ENCODE measurements at regions not wholly inside any gene's neighbourhood (a gene's known extent, or its start where the extent isn't known, plus 50 kb on each side); places are given as distances from the start of the nearest gene placed in this dataset.

DNA sequence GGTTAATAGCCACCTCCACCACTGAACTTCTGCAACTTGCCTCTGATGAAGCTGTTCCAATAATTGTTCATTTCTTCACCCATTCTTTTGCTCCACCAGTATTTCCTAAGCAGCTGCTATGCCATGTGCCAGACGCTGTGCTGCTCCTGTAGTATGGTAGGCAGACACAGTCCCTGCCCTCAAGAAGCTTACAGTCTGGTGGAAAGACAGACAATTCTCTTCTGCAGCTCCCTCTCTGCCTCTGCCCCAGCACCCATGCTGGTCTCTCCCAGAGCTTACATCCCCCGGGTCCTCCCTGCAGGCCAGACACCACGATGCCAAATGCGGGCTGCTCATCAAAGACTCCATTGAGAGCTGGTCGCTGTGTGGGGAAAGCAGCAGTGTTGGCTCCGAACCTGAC, 111.6 kb upstream of the ESRRB start:
- DNase-seq, result no peak
- Histone ChIP-seq H3K27me3 (no peaks in the 10 kb centered on the region), H3K9me3 (no peaks in the 10 kb centered on the region), H3K4me3 (no peak overlapping the region), H3K36me3 (no peaks in the 10 kb centered on the region)

DNA sequence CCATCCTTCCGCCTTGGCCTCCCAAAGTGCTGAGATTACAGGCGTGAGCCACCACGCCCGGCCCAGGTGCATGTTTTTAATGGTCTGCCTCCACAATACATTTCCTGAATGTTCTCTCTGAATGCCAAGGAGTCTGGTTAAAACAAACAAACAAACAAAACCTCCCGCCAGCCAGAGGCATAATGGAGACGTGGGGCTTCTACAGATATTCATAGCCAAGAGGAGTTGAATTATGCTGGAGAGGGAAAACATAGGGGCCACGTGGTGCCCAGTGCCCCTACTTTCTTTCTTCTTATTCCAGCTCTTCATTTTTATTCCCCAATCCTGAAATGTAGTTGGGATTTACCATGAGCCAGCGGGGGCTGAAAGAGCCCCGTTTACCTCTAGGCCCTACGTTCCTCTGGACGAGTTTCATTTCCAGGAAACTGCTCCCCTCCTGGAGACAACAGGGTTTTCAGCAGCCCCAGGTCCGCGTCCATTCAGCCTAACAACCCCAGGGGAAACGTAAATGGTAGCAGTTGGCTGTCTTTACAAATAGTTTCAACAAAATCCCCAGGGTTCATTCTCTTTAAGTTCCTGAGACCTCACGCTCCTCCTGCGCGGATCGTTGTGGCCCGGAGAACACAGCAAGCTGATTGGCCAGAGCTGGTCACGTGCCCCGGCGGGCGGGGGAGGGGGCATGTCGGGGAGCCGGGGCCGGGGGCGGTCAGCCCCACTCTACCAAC, 108.5 kb upstream of the ESRRB start:
- Histone ChIP-seq H3K4me3 (peak overlapping the region; percentile 22; the same call in 1 of the 2 replicates), H3K9me3 (no peaks in the 10 kb centered on the region), H3K36me3 (no peaks in the 10 kb centered on the region), H3K27me3 (no peaks in the 10 kb centered on the region)
- DNase-seq, result peak; percentile 6

DNA sequence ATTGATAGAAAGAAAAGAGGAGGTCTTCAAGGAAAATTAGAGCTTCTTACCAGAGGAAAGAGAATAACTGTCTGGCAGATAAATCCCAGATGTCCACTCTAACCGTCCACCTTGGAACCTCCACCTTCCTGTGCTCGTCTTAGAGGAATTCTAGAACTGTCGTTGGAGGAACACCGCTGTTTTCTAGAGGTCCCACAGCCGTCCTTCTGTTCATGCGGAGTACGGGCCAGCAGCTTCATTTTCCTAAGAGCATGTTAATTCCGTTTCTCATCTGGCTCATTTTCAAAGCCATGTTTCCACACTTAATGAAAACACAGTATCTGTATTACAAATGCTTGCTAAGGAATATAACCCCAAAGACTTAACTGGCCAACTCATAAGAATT, 107.9 kb upstream of the ESRRB start:
- Histone ChIP-seq H3K27me3 (no peaks in the 10 kb centered on the region), H3K9me3 (no peaks in the 10 kb centered on the region), H3K4me3 (peak overlapping the region; percentile 22; the same call in 1 of the 2 replicates), H3K36me3 (no peaks in the 10 kb centered on the region)
- no peak for DNase-seq

DNA sequence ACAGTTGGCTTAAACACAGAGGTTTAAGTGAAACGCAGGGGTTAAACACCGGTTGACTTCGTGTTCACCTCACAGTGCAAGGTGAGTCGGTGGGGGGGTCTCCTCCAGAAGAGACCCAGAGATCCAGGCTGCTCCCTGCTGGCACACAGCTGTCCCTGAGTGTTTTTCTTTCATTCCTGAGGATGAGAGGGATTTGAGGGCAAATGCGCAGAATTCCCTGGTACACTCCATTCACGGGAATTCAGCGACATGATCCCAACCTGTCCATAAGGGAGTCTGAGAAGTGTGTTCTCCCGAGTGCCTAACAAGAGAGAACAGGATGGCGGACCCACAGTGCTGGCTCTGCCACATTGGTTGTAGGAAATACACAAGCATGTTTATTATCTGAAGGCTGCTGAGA, 107.2 kb upstream of the ESRRB start:
- no peaks in the 10 kb centered on the region for H3K9me3 ChIP-seq
- no peaks in the 10 kb centered on the region for H3K27me3 ChIP-seq
- H3K4me3 ChIP-seq, result no peak overlapping the region
- no peak for DNase-seq
- no peaks in the 10 kb centered on the region for H3K36me3 ChIP-seq

DNA sequence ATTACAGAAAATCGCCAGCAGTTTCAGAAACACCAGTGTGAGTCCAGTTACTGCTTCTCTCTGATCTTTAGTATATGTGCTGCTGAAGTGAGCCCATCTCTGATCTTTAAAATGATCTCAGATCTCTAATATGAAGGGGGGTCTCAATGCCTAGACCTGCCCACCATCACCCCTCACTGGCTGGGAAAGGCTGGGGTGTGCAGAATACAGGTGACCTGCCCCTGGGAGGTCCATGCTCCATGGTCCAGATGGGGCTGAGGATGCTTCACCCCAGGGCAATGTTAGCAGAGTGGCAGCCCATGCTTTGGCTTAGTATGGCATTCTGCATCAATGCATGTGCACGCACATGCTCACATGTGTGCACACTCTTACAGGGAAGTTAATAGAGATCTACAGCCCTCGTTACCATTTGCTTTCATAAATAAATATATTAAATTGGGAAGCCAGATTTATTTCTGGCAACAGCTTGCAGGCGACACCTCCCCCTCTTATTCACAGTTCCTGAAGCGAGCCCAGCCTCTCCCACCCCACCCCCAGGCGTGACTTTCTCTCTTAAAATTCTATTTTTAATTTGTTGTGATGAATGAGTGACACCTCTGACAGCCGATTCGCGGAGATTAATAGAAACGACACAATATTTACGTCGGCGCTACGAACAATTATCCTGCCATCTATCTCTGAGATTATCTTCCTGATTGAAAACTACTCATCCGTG, 104.7 kb upstream of the ESRRB start:
- H3K4me3 ChIP-seq, result no peak overlapping the region
- no peaks in the 10 kb centered on the region for H3K9me3 ChIP-seq
- H3K27me3 ChIP-seq, result no peaks in the 10 kb centered on the region
- DNase-seq, result no peak
- H3K36me3 ChIP-seq, result no peaks in the 10 kb centered on the region

DNA sequence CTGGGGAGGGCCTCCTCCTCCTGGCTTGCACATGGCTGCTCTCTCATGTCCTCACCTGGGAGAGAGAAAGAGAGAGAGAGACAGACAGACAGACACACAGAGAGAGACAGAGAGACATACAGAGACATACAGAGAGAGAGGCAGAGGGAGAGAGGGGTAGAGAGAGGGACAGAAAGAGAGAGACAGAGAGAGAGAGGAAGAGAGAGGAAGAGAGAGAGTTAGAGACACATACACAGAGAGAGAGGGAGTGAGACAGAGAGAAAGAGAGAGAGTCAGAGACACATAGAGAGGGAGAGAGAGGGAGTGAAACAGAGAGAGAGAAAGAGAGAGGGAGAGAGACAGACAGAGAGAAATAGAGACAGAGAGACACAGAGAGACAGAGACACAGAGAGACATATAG, 103.6 kb upstream of the ESRRB start:
- H3K9me3 ChIP-seq, result no peaks in the 10 kb centered on the region
- no peaks in the 10 kb centered on the region for H3K27me3 ChIP-seq
- no peak for DNase-seq

DNA sequence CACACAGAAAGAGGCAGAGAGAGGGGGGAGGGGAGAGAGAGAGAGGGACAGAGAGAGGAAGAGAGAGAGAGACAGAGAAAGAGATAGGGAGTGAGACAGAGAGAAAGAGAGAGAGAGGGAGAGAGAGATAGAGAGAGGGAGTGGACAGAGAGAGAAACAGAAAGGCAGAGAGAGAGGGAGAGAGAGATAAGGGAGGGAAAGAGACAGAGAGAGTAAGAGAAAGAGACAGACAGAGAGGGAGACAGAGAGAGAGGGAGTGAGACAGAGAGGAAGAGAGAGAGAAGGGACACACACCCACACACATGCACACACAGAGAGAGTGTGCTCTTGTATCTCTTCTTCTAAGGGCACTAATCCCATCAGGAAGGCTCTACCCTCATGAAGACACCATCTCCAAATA, 103.2 kb upstream of the ESRRB start:
- Histone ChIP-seq H3K27me3 (no peaks in the 10 kb centered on the region), H3K36me3 (no peaks in the 10 kb centered on the region)
- DNase-seq, result no peak

More for the DNA sequence above, 103.6 kb upstream of the ESRRB start:
- H3K36me3 ChIP-seq, result no peaks in the 10 kb centered on the region
- no peak overlapping the region for H3K4me3 ChIP-seq

DNA sequence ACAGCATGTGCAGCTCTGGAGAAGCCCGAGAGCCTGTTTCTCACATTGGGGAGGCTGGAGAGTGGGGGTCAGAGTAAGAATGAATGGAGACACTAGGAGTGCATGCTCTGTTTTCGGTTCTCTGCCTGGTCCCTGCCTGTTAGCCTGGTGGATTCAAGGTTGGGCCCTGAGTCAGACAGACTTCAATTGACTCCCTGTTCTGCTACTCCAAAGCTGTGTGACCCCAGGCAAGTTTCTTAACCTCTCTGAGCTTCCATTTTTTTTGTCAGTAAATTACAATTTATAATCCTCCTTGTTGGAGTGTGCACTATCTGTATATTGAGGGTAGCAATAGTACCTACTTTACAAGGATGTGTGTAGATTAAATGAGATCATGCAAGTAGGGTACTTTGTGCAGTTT, 102.6 kb upstream of the ESRRB start:
- H3K36me3 ChIP-seq, result no peaks in the 10 kb centered on the region
- H3K4me3 ChIP-seq, result no peak overlapping the region
- H3K9me3 ChIP-seq, result no peaks in the 10 kb centered on the region
- DNase-seq, result no peak
- H3K27me3 ChIP-seq, result no peaks in the 10 kb centered on the region

More for the DNA sequence above, 103.2 kb upstream of the ESRRB start:
- no peaks in the 10 kb centered on the region for H3K9me3 ChIP-seq
- H3K4me3 ChIP-seq, result no peak overlapping the region

DNA sequence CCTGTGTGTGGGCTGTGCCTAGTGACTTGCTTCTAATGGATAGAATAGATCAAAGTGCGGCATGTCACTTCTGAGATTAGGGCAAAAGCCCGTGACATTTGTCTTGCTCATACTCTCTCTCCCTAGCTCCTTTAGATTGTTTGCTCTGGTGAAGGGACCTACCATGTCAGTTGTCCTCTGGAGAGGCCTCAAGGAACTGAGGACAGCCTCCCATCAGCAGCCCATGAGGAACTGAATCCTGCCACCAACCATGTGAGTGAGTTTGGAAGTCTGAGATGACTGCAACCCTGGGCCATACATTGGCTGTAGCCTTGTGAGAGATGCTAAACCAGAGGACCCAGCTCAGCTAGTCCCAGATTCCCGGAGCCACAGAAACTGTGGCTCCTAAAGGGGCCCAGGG, 101.6 kb upstream of the ESRRB start:
- H3K9me3 ChIP-seq, result no peaks in the 10 kb centered on the region
- H3K36me3 ChIP-seq, result no peaks in the 10 kb centered on the region
- no peak for DNase-seq
- no peak overlapping the region for H3K4me3 ChIP-seq
- no peaks in the 10 kb centered on the region for H3K27me3 ChIP-seq

DNA sequence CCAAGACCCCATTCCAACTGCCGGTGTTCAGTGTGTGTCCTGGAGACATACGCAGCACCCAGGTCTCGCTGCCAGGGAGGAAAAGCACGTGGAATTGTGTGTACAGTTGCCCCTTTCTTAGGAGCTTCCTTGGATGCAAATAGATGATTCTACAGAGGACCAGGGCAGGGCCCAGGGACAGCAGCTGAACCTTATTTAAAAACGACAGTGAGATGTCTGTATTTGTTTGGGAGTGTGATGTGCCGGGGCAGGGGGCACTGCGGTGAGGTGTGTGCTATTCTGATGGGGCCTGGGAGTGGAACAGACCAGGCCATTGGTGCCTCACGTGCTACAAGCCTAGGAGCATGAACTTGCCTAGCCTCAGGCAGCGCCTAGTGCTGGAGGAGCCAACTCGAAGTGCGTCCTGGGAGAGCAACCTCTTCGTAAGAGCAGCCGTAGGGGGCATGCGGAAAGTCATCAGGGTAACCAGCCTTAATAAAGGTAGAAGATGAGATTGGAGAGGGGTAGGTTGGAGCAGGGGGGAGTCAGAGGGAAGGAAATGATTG, 98.3 kb upstream of the ESRRB start:
- DNase-seq, result no peak
- Histone ChIP-seq H3K27me3 (no peaks in the 10 kb centered on the region), H3K36me3 (no peaks in the 10 kb centered on the region), H3K4me3 (no peak overlapping the region), H3K9me3 (no peaks in the 10 kb centered on the region)

DNA sequence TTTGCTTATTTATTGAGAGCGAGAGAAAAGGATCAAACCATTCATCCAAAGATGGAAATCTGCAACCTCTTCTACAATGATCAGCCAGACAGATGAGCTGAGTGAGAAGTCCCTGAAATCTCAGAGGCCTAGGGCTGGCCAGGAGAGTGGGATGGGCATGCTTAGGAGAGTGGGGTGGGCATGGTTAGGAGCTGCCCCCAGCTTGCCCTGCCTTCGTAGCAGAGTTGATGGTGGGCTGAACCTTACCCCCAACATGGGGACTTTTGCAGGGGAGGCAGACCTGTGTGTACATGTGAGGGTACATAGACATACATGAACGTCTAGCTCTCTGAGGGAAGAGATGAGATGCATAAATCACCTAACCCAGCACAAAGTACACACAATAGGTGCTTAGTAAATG, 95.7 kb upstream of the ESRRB start:
- no peak for DNase-seq
- H3K4me3 ChIP-seq, result no peak overlapping the region
- no peaks in the 10 kb centered on the region for H3K9me3 ChIP-seq
- H3K27me3 ChIP-seq, result no peaks in the 10 kb centered on the region
- no peaks in the 10 kb centered on the region for H3K36me3 ChIP-seq

DNA sequence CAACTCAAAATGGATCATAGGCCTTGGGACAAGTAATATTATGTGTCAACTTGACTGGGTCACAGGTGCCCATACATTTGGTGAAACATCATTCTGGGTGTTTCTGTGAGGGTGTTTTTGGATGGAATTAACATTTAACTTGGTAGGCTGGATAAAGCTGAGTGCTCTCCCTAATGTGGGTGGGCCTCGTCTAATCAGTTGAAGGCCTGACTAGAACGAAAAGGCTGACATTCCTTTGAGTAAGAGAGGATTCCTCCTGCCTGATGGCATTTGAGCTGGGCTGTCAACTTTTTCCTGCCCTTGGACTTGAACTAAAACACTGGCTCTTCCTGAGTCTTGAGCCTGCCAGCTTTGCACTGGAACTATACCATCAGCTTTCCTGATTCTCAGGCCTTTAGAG, 93.4 kb upstream of the ESRRB start:
- Histone ChIP-seq H3K36me3 (no peaks in the 10 kb centered on the region), H3K27me3 (no peaks in the 10 kb centered on the region)
- no peak for DNase-seq

DNA sequence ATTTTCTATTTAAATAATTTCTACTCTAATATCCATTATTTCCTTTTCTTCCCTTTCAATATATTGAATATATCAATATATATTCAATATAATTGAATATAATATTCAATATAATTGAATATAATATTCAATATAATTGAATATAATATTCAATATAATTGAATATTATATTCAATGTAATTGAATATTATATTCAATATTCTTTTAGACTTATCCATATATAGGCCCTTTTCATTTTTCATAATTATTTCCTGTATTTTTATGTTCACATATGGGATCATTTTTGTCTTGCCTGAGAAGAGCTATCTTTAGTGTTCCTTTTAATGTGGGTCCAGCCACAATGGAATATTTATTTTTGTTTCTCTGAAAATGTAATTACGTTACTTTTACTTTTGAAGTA, 88.9 kb upstream of the ESRRB start:
- DNase-seq, result no peak
- H3K9me3 ChIP-seq, result no peaks in the 10 kb centered on the region
- H3K36me3 ChIP-seq, result no peaks in the 10 kb centered on the region
- no peaks in the 10 kb centered on the region for H3K27me3 ChIP-seq
- H3K4me3 ChIP-seq, result no peak overlapping the region

More for the DNA sequence above, 93.4 kb upstream of the ESRRB start:
- Histone ChIP-seq H3K9me3 (no peaks in the 10 kb centered on the region), H3K4me3 (no peak overlapping the region)

DNA sequence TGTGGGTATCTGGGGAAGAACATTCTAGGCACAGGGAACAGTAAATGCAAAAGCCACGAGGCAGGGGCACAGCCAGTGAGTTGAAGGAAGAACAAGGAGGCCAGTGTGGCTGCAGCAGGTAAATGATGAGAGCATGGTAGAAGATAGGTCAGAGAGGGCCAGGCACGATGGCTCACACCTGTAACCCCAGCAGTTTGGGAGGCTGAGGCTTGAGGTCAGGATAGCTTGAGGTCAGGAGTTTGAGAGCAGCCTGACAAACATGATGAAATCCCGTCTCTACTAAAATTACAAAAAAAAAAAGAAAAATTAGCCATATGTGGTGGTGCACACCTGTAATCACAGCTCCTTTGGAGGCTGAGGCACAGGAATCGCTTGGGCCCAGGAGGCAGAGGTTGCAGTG, 86.7 kb upstream of the ESRRB start:
- no peak overlapping the region for H3K4me3 ChIP-seq
- no peak for DNase-seq
- H3K9me3 ChIP-seq, result no peaks in the 10 kb centered on the region
- no peaks in the 10 kb centered on the region for H3K36me3 ChIP-seq
- H3K27me3 ChIP-seq, result no peaks in the 10 kb centered on the region

DNA sequence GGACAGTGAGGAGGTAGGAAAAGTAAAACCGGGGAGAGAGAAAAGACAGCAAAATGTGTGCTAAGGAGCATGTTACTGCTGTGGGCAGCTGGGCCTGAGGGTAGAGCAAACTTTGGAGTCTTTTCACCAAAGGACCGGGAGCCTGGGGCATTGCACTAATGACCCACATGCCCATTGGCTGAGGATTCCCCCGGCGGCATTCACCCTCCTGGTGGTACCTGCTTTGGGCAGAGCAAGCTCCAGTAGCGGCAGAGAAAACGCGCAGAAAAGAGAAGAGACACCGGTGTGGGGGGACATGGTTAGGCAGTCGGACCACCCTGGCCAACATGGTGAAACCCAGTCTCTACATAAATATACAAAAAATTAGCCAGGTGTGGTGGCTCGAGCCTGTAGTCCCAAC, 83.4 kb upstream of the ESRRB start:
- no peaks in the 10 kb centered on the region for H3K36me3 ChIP-seq
- H3K27me3 ChIP-seq, result no peaks in the 10 kb centered on the region
- no peak overlapping the region for H3K4me3 ChIP-seq
- H3K9me3 ChIP-seq, result no peaks in the 10 kb centered on the region
- no peak for DNase-seq

DNA sequence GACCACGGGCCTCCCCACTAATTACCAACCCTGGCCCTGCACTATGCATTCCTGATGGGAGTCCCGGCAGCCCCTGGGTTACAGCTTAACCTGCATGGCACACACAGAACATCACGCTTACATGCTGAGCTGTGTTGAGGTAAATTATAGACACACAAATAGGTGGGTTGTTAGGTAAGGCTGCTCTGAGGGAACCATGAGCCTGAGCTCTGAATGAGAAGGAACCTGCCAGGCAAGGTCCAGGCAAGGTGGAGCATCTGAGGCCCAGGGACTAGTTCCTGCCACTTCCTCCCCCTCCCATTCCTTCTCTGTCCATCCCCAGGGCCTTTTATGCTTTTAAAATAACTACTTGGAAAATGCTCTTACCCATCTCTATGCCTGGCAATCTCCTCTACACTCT, 82.7 kb upstream of the ESRRB start:
- no peak for DNase-seq
- Histone ChIP-seq H3K9me3 (no peaks in the 10 kb centered on the region), H3K4me3 (no peak overlapping the region), H3K36me3 (no peaks in the 10 kb centered on the region), H3K27me3 (no peaks in the 10 kb centered on the region)

DNA sequence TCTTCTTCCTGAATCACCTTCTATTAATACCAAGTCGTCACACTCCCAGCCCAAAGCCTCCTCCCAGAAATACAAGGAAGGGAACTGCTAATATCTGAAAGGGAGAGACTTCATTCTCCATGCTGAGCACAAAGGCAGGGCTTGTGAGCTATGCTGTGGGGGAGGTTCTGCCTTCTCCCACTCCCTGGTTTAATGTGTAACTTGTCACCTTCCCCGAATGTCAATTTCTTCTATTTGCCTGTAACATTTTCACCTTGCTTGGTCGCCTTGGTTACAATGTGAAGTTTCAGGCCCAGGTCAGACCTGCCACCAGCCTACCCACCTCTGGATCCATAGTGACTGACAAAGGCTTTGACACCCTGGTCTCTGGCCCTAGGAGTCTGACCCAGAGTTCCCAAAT, 82.0 kb upstream of the ESRRB start:
- no peaks in the 10 kb centered on the region for H3K9me3 ChIP-seq
- no peaks in the 10 kb centered on the region for H3K36me3 ChIP-seq
- no peak for DNase-seq
- H3K4me3 ChIP-seq, result no peak overlapping the region
- H3K27me3 ChIP-seq, result no peaks in the 10 kb centered on the region

DNA sequence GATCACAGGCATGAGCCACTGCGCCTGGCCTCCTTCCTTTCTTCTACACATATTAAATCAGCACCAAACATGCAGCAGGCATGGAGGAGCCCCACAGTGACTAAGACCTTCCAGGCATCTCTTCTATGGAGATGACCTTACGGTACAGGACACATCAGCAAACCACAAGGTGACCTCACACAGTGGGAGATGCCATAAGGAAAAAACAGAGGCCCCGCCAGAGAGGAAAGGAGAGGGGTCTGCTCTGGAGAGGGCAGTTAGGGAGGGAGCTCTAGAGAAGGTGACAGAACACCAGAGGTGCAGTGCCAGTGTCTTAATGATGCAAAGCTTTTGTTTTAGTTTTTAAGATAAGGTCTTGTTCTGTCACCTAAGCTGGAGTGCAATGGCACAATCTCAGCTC, 81.1 kb upstream of the ESRRB start:
- no peak overlapping the region for H3K4me3 ChIP-seq
- no peak for DNase-seq
- no peaks in the 10 kb centered on the region for H3K27me3 ChIP-seq
- H3K36me3 ChIP-seq, result no peaks in the 10 kb centered on the region
- H3K9me3 ChIP-seq, result no peaks in the 10 kb centered on the region
